Mucosa of descending colon (tissue), 3 donors: ENCODE measurements at regions not wholly inside any gene's neighbourhood (a gene's known extent, or its start where the extent isn't known, plus 50 kb on each side); places are given as distances from the start of the nearest gene placed in this dataset.

Source experiments
- ATAC-seq: fragments of 200-7000 bp; cut with Tn5 transposase; one replicate; pipeline ENCODE4 v1.9.1; 2020; ENCODE audit warnings: mild to moderate bottlenecking, moderate library complexity
- DNase-seq, 3 donors: peaks; one replicate each; pipeline ENCODE4 v3.0.0-alpha.2; 2020
- H3K36me3 ChIP-seq: fragments of 200-600 bp; one replicate; pipeline ENCODE4 v1.8.0; 2021; ENCODE audit warnings: low read depth, mild to moderate bottlenecking
- H3K4me1 ChIP-seq: fragments of 200-600 bp; one replicate; pipeline ENCODE4 v1.8.0; 2021; ENCODE audit warnings: low read depth, mild to moderate bottlenecking
- H3K4me3 ChIP-seq: fragments of 200-600 bp; one replicate; pipeline ENCODE4 v1.8.0; 2021; ENCODE audit warnings: mild to moderate bottlenecking
- H3K9me3 ChIP-seq: fragments of 200-600 bp; one replicate; pipeline ENCODE4 v1.8.0; 2021; ENCODE audit warnings: mild to moderate bottlenecking
- CTCF ChIP-seq: fragments of 200-600 bp; IDR thresholded peaks from one replicate; pipeline ENCODE4 v1.8.0; 2022; ENCODE audit warnings: antibody characterized with exemption, mild to moderate bottlenecking
- intact Hi-C, 2 donors: fragments of 100-400 bp; cut with DNase I in 1 of 2; cut with micrococcal nuclease in 1 of 2; formaldehyde crosslinking; loops; one replicate each; pipeline versions ENCODE4 v1.11.0 to v1.11.1; 2022; cut with DNase I, micrococcal nuclease
- donor health status: DM: no; HTN: no; CAD: no; lungs with moderate emphysema.
- donor health status: DM: no; HTN: no; CAD: no.
- donor health status: DM: no; HTN: yes; CAD: no.

- DNase-seq = no peak
- Histone ChIP-seq H3K36me3 (no peaks in the 10 kb centered on the region), H3K4me3 (no peak overlapping the region), H3K4me1 (no peaks in the 10 kb centered on the region), H3K9me3 (no peaks in the 10 kb centered on the region)
- no peak for ATAC-seq
- intact Hi-C loops = no loop called here
- no peak for TF ChIP-seq CTCF
These were observed 338.4 kb upstream of the NOCT start for GRCh38 chr4:138677212-138677611.

- Histone ChIP-seq H3K36me3 (no peaks in the 10 kb centered on the region), H3K4me1 (no peaks in the 10 kb centered on the region), H3K9me3 (no peaks in the 10 kb centered on the region), H3K4me3 (no peak overlapping the region)
- no peak for TF ChIP-seq CTCF
- no peak for DNase-seq
- intact Hi-C loops = loop anchor here in 1 of 2 donors (2.0 kb wide), 1 partner anchor 31 kb away; no protein-coding TSS in a partner anchor
- no peak for ATAC-seq
These were observed 339.9 kb upstream of the NOCT start for GRCh38 chr4:138675685-138676084.

GRCh38 chr4:138674209-138674608 is 341.4 kb upstream of the NOCT start:
- intact Hi-C loops = loop anchor here in 1 of 2 donors (2.0 kb wide), 1 partner anchor 29 kb away; no protein-coding TSS in a partner anchor
- ATAC-seq (no peak), DNase-seq (no peak)
- TF ChIP-seq CTCF = no peak
- Histone ChIP-seq H3K4me1 (no peaks in the 10 kb centered on the region), H3K4me3 (no peak overlapping the region), H3K9me3 (no peaks in the 10 kb centered on the region), H3K36me3 (no peaks in the 10 kb centered on the region)

- intact Hi-C loops = no loop called here
- ATAC-seq = no peak
These were observed 342.5 kb upstream of the NOCT start for GRCh38 chr4:138673053-138673452.

GRCh38 chr4:138672393-138672976 is 343.1 kb upstream of the NOCT start:
- DNase-seq (no peak), ATAC-seq (no peak)
- intact Hi-C loops = no loop called here
- Histone ChIP-seq H3K4me3 (no peak overlapping the region), H3K36me3 (no peaks in the 10 kb centered on the region), H3K9me3 (no peaks in the 10 kb centered on the region), H3K4me1 (no peaks in the 10 kb centered on the region)
- no peak for TF ChIP-seq CTCF

More at GRCh38 chr4:138673053-138673452, 342.5 kb upstream of the NOCT start:
- no peak for DNase-seq
- no peak for TF ChIP-seq CTCF
- H3K4me1 ChIP-seq = no peaks in the 10 kb centered on the region
- H3K36me3 ChIP-seq = no peaks in the 10 kb centered on the region
- H3K4me3 ChIP-seq = no peak overlapping the region
- H3K9me3 ChIP-seq = no peaks in the 10 kb centered on the region
